ENCODE measurements at regions not wholly inside any gene's neighbourhood (a gene's known extent, or its start where the extent isn't known, plus 50 kb on each side); places are given as distances from the start of the nearest gene placed in this dataset.
A peak's percentile ranks its signal among the peaks of the same experiment; 100 is the strongest.

DNA sequence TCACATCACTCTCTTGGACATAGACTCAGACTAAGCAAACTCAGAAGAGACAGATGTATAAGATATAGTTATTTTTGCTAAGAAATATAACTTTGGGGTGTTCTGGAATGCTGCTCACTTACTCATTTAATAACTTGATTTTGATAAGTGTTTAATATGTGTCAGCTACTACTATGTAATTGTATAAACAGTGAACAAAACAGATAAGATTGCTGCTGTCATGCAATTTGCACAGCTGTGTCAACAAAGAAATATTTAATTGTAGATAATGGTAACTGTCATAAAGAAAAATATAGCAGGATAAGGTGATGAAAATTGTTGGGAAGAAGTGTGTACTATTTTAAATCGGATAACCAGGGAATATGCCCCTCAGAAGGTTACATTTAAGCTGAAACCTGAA, 84.1 kb upstream of the ZDHHC17 start:
- DNase-seq (ENCODE audit: low spot score, unreplicated experiment): no peak
- H3K4me1 Mint-ChIP-seq (ENCODE audit: low read depth): no peaks in the 10 kb centered on the region
- TF ChIP-seq, protein P1, sequence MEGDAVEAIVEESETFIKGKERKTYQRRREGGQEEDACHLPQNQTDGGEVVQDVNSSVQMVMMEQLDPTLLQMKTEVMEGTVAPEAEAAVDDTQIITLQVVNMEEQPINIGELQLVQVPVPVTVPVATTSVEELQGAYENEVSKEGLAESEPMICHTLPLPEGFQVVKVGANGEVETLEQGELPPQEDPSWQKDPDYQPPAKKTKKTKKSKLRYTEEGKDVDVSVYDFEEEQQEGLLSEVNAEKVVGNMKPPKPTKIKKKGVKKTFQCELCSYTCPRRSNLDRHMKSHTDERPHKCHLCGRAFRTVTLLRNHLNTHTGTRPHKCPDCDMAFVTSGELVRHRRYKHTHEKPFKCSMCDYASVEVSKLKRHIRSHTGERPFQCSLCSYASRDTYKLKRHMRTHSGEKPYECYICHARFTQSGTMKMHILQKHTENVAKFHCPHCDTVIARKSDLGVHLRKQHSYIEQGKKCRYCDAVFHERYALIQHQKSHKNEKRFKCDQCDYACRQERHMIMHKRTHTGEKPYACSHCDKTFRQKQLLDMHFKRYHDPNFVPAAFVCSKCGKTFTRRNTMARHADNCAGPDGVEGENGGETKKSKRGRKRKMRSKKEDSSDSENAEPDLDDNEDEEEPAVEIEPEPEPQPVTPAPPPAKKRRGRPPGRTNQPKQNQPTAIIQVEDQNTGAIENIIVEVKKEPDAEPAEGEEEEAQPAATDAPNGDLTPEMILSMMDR (IDR thresholded peaks at IDR 0.05; ENCODE audit: unreplicated experiment): no peak
- no peaks in the 10 kb centered on the region for H3K27me3 Mint-ChIP-seq
- no peak overlapping the region for H3K27ac Mint-ChIP-seq
- no peak overlapping the region for H3K4me3 Mint-ChIP-seq (ENCODE audit: low read depth)
- no peaks in the 10 kb centered on the region for H3K36me3 Mint-ChIP-seq (ENCODE audit: insufficient read depth)
- H3K9me3 Mint-ChIP-seq (ENCODE audit: low read depth): peaks cover 3% of the 10 kb centered on the region

DNA sequence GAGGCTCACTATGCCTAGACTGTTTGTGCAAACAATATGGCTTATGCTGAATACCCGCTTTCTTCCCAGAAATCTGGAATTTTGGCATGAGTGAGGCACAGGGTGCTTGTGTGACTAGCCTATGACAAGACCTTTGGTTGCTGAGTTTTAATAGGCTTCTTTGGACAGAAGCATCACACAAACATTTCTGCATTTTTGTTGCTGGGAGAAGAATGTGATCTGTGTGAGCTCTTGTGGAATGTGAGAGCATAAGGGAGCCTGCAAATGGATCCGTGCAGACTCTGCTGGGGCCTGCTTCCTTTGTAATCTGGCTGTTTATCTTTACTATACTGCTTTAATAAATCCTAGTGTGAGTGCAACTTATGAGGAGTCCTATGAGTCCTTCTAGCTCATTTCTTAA, 83.0 kb upstream of the ZDHHC17 start:
- Mint-ChIP-seq H3K36me3 (ENCODE audit: insufficient read depth) (no peaks in the 10 kb centered on the region), H3K4me1 (ENCODE audit: low read depth) (no peaks in the 10 kb centered on the region), H3K27me3 (no peaks in the 10 kb centered on the region), H3K27ac (no peak overlapping the region), H3K9me3 (ENCODE audit: low read depth) (peaks cover 3% of the 10 kb centered on the region), H3K4me3 (ENCODE audit: low read depth) (no peak overlapping the region)
- TF ChIP-seq, protein P1 (IDR thresholded peaks at IDR 0.05; ENCODE audit: unreplicated experiment): no peak
- no peak for DNase-seq (ENCODE audit: low spot score, unreplicated experiment)

DNA sequence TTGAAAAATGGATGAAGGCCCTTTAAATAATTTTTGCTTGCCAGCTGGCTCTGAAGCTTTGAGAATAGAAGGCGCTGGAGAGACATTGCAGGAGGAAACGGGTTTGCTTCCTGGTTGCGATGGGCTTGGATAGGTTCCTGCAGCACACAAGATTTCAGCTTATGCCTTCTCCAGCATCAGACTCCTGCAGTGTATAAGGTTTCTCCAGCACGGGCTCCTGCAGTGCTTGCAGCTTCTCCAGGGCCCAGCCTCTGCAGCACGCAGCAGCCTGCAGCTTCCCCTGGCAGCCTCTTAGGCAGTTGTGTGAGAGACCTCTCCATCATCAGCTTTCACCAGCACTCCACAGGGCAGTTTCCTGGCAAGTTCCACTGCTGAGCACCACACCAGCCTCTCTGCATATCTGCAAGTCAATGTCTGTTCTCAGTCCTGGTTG, 78.7 kb upstream of the ZDHHC17 start:
- no peaks in the 10 kb centered on the region for H3K9me3 Mint-ChIP-seq (ENCODE audit: low read depth)
- no peak for DNase-seq (ENCODE audit: low spot score, unreplicated experiment)

DNA sequence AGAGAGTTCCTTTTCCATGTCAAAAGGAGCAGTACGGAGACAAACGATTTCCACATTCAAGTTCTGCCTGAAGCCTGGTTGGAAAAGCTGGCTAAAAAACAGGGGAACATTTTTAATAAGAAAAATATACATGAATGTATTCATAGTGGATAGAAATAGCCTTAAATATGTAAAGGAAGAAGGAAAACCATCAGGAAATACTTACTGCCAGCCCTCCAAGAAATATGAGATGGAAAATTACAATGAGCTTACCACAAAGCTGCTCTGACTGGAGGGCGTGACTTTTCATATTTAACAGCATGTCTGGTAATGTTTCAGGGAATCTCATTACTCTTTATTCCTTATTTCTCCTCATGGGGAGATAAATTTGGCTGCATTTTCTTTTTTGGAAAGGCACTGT, 75.9 kb upstream of the ZDHHC17 start:
- no peak overlapping the region for H3K27ac Mint-ChIP-seq
- no peaks in the 10 kb centered on the region for H3K9me3 Mint-ChIP-seq (ENCODE audit: low read depth)
- H3K4me3 Mint-ChIP-seq (ENCODE audit: low read depth): no peak overlapping the region
- H3K27me3 Mint-ChIP-seq: no peaks in the 10 kb centered on the region
- no peaks in the 10 kb centered on the region for H3K4me1 Mint-ChIP-seq (ENCODE audit: low read depth)
- TF ChIP-seq, protein P1 (IDR thresholded peaks at IDR 0.05; ENCODE audit: unreplicated experiment): no peak
- no peak for DNase-seq (ENCODE audit: low spot score, unreplicated experiment)
- no peaks in the 10 kb centered on the region for H3K36me3 Mint-ChIP-seq (ENCODE audit: insufficient read depth)

More for the DNA sequence above, 78.7 kb upstream of the ZDHHC17 start:
- Mint-ChIP-seq H3K27ac (no peak overlapping the region), H3K4me1 (ENCODE audit: low read depth) (no peaks in the 10 kb centered on the region), H3K4me3 (ENCODE audit: low read depth) (no peak overlapping the region), H3K27me3 (no peaks in the 10 kb centered on the region), H3K36me3 (ENCODE audit: insufficient read depth) (no peaks in the 10 kb centered on the region)
- TF ChIP-seq, protein P1 (IDR thresholded peaks at IDR 0.05; ENCODE audit: unreplicated experiment): no peak

DNA sequence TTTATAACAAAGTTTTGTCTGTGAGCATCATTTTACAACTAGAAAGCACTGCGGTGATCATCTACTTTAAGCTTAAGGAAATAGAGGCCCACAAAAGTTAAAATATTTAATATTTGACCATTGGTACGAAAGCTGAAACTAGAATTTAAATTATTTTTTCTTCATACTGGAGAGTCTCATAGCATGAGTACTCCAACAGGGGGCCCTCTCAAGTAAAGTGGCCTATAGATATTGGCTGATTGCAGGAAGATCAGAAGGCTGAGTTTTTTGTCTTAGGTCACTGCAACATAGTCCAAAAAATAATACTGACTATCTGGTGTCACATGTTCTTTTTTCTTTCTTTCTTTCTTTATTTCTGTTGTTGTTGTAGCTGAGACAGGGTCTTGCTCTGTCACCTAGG, 75.3 kb upstream of the ZDHHC17 start:
- TF ChIP-seq, protein P1 (IDR thresholded peaks at IDR 0.05; ENCODE audit: unreplicated experiment): peak; percentile 33
- no peak for DNase-seq (ENCODE audit: low spot score, unreplicated experiment)
- Mint-ChIP-seq H3K36me3 (ENCODE audit: insufficient read depth) (no peaks in the 10 kb centered on the region), H3K4me1 (ENCODE audit: low read depth) (no peaks in the 10 kb centered on the region), H3K27me3 (no peaks in the 10 kb centered on the region), H3K9me3 (ENCODE audit: low read depth) (no peaks in the 10 kb centered on the region), H3K4me3 (ENCODE audit: low read depth) (no peak overlapping the region), H3K27ac (no peak overlapping the region)
